Esophagus muscularis mucosa (tissue), 4 donors: ENCODE measurements at regions not wholly inside any gene's neighbourhood (a gene's known extent, or its start where the extent isn't known, plus 50 kb on each side); places are given as distances from the start of the nearest gene placed in this dataset.

ENCODE experiments used
- EP300 ChIP-seq: sonication (generic); formaldehyde crosslinking; IDR thresholded peaks from one replicate; pipeline ENCODE4 v1.6.1; 2017; ENCODE audit warnings: antibody characterized with exemption
- POLR2AphosphoS5 ChIP-seq, 2 donors: sonication (generic); formaldehyde crosslinking; IDR thresholded peaks; one replicate each; pipeline ENCODE4 v1.6.1; 2017; ENCODE audit warnings: antibody characterized with exemption in 2 of 2
- TF ChIP-seq, protein P1 (sequence below), 3 experiments: fragments of 200-600 bp in 2 of 3; fragments of 450-650 bp in 1 of 3; sonication (generic) in 2 of 3; IDR thresholded peaks; one replicate each; pipeline ENCODE4 v1.5.1; 2017 to 2019; ENCODE audit warnings: antibody characterized with exemption in 3 of 3, mild to moderate bottlenecking in 2 of 3, moderate library complexity in 1 of 3

- TF ChIP-seq, protein P1, sequence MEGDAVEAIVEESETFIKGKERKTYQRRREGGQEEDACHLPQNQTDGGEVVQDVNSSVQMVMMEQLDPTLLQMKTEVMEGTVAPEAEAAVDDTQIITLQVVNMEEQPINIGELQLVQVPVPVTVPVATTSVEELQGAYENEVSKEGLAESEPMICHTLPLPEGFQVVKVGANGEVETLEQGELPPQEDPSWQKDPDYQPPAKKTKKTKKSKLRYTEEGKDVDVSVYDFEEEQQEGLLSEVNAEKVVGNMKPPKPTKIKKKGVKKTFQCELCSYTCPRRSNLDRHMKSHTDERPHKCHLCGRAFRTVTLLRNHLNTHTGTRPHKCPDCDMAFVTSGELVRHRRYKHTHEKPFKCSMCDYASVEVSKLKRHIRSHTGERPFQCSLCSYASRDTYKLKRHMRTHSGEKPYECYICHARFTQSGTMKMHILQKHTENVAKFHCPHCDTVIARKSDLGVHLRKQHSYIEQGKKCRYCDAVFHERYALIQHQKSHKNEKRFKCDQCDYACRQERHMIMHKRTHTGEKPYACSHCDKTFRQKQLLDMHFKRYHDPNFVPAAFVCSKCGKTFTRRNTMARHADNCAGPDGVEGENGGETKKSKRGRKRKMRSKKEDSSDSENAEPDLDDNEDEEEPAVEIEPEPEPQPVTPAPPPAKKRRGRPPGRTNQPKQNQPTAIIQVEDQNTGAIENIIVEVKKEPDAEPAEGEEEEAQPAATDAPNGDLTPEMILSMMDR (IDR thresholded peaks at IDR 0.05), result no peak
- TF ChIP-seq POLR2AphosphoS5 (IDR thresholded peaks at IDR 0.05) (no peak), EP300 (no peak)
Observed at GRCh38 chr12:115833704-115834103, 443.8 kb downstream of the MED13L start.
